KMS-11 (cell line): ENCODE measurements at regions not wholly inside any gene's neighbourhood (a gene's known extent, or its start where the extent isn't known, plus 50 kb on each side); places are given as distances from the start of the nearest gene placed in this dataset.

ENCODE experiments used
- H2AFZ ChIP-seq: fragments of 200-600 bp; sonication (generic); 2 replicates; pipeline ENCODE4 v1.6.1; 2016; ENCODE audit warnings: antibody characterized with exemption, mixed run types, low read depth
- H3K27ac ChIP-seq: fragments of 200-600 bp; sonication (generic); 2 replicates; pipeline ENCODE4 v1.6.1; 2016; ENCODE audit warnings: mild to moderate bottlenecking, mixed run types
- H3K27me3 ChIP-seq: fragments of 200-600 bp; sonication (generic); 2 replicates; pipeline ENCODE4 v1.6.1; 2017; ENCODE audit warnings: mild to moderate bottlenecking, low read depth, mixed run types, moderate library complexity; ENCODE audit not compliant: insufficient read depth
- H3K36me3 ChIP-seq: fragments of 200-600 bp; sonication (generic); 2 replicates; pipeline ENCODE4 v1.6.1; 2017; ENCODE audit warnings: mild to moderate bottlenecking, mixed run types; ENCODE audit not compliant: insufficient read depth
- H3K4me1 ChIP-seq: fragments of 200-600 bp; sonication (generic); 2 replicates; pipeline ENCODE4 v1.6.1; 2016; ENCODE audit warnings: mild to moderate bottlenecking, low read depth, mixed run types; ENCODE audit not compliant: poor library complexity, severe bottlenecking
- H3K4me2 ChIP-seq: fragments of 200-600 bp; sonication (generic); 2 replicates; pipeline ENCODE4 v1.7.0; 2016; ENCODE audit warnings: mild to moderate bottlenecking, mixed run types
- H3K4me3 ChIP-seq: fragments of 200-600 bp; sonication (generic); IDR thresholded peaks from 2 replicates; pipeline ENCODE4 v1.6.1; 2017; ENCODE audit warnings: low read depth, low read length, mixed read lengths; ENCODE audit not compliant: insufficient read depth
- H3K79me2 ChIP-seq: fragments of 200-600 bp; sonication (generic); 2 replicates; pipeline ENCODE4 v1.6.1; 2016; ENCODE audit warnings: low read depth, mixed run types; ENCODE audit not compliant: insufficient read depth
- H3K9ac ChIP-seq: fragments of 200-600 bp; sonication (generic); 2 replicates; pipeline ENCODE4 v1.6.1; 2016; ENCODE audit warnings: mild to moderate bottlenecking, mixed run types
- H4K20me1 ChIP-seq: fragments of 200-600 bp; sonication (generic); 2 replicates; pipeline ENCODE4 v1.6.1; 2016; ENCODE audit warnings: mild to moderate bottlenecking, mixed run types; ENCODE audit not compliant: insufficient read depth
- TF ChIP-seq, protein P1 (sequence below): fragments of 200-600 bp; sonication (generic); conservative IDR thresholded peaks from 2 replicates; pipeline ENCODE4 v1.6.1; 2017; ENCODE audit warnings: low read depth, mild to moderate bottlenecking, antibody characterized with exemption, low read length, moderate library complexity, mixed read lengths

DNA sequence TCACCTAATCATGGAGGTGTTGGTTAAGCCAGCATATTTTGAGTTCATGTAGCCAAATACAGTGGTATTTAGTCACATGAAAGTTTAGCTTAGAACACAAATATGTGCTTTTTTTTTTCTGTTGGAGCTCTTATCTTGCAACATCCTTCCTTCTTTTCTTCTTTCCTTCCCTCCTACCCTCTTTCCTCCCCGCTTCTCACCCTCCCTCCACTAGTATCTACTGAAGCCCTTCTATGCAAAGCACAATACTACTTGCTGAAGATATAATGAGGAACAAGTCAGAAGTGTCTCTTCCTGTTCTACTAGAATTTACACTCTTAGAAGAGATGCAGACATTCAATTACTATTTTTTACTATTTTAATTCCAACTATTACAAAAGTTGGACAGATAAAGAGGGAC is 105.0 kb upstream of the ITGA4 start:
- TF ChIP-seq, protein P1, sequence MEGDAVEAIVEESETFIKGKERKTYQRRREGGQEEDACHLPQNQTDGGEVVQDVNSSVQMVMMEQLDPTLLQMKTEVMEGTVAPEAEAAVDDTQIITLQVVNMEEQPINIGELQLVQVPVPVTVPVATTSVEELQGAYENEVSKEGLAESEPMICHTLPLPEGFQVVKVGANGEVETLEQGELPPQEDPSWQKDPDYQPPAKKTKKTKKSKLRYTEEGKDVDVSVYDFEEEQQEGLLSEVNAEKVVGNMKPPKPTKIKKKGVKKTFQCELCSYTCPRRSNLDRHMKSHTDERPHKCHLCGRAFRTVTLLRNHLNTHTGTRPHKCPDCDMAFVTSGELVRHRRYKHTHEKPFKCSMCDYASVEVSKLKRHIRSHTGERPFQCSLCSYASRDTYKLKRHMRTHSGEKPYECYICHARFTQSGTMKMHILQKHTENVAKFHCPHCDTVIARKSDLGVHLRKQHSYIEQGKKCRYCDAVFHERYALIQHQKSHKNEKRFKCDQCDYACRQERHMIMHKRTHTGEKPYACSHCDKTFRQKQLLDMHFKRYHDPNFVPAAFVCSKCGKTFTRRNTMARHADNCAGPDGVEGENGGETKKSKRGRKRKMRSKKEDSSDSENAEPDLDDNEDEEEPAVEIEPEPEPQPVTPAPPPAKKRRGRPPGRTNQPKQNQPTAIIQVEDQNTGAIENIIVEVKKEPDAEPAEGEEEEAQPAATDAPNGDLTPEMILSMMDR, result no peak
- Histone ChIP-seq H3K4me3 (no peak overlapping the region), H2AFZ (no peak overlapping the region), H3K9ac (no peak overlapping the region), H4K20me1 (no peaks in the 10 kb centered on the region), H3K36me3 (no peaks in the 10 kb centered on the region), H3K4me1 (peaks cover 12% of the 10 kb centered on the region), H3K4me2 (no peak overlapping the region), H3K79me2 (no peaks in the 10 kb centered on the region), H3K27me3 (no peaks in the 10 kb centered on the region), H3K27ac (no peak overlapping the region)

DNA sequence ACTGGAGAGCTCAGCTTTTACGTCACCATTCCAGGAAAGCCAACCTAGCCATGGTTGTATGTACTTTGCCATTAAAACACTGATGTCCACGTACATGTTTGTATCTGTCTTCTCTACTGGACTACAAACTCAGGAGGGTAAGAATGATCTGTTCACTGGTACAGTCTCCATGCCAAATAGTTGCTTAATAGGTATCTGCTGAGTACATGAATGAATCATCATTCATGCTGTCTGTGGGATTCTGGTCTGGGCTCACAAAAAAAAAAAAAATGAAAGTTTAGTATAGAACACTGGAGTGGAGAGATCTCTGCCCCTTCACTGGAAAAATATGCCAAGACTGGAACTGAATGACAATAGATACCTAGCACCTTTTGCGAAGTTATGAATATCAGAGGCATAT is 102.6 kb upstream of the ITGA4 start:
- H3K27ac ChIP-seq, result no peak overlapping the region
- H3K27me3 ChIP-seq, result no peaks in the 10 kb centered on the region
- H3K9ac ChIP-seq, result no peak overlapping the region

GRCh38 chr2:181356526-181357130 is 100.6 kb upstream of the ITGA4 start:
- Histone ChIP-seq H3K79me2 (no peaks in the 10 kb centered on the region), H3K4me1 (peaks cover 4% of the 10 kb centered on the region), H3K4me3 (no peak overlapping the region), H3K27ac (no peak overlapping the region), H3K36me3 (no peaks in the 10 kb centered on the region), H3K27me3 (no peaks in the 10 kb centered on the region), H3K9ac (no peak overlapping the region), H2AFZ (no peak overlapping the region), H3K4me2 (no peak overlapping the region), H4K20me1 (no peaks in the 10 kb centered on the region)
- TF ChIP-seq, protein P1, result no peak

More for the DNA sequence above, 102.6 kb upstream of the ITGA4 start:
- no peak overlapping the region for H3K4me3 ChIP-seq
- H2AFZ ChIP-seq, result no peak overlapping the region
- H3K4me2 ChIP-seq, result no peak overlapping the region
- H4K20me1 ChIP-seq, result no peaks in the 10 kb centered on the region
- H3K36me3 ChIP-seq, result no peaks in the 10 kb centered on the region
- peaks cover 5% of the 10 kb centered on the region for H3K4me1 ChIP-seq
- TF ChIP-seq, protein P1, result no peak
- no peaks in the 10 kb centered on the region for H3K79me2 ChIP-seq

DNA sequence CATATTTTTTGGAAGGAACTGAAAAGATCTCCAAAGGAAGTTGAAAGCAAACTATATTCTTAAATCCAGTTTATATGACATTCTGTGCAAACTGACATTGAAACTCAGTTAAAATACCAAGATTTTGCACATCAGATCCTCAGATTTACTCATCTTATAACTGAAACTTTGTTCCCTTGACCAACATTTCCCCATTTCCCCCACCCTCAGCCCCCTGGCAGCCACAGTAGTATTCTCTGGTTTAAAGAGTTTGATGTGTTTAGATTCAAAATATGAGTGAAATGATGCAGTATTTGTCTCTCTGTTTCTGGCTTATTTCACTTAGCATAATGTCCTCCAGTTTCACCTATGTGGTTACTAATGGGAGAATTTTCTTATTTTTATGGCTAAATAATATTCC is 99.2 kb upstream of the ITGA4 start:
- TF ChIP-seq, protein P1, result no peak
- Histone ChIP-seq H3K4me2 (no peak overlapping the region), H3K27me3 (no peaks in the 10 kb centered on the region), H3K4me3 (no peak overlapping the region), H3K9ac (no peak overlapping the region), H4K20me1 (no peaks in the 10 kb centered on the region), H3K36me3 (no peaks in the 10 kb centered on the region), H3K79me2 (no peaks in the 10 kb centered on the region), H3K4me1 (peaks cover 4% of the 10 kb centered on the region), H3K27ac (no peak overlapping the region), H2AFZ (no peak overlapping the region)
